ENCODE measurements at regions not wholly inside any gene's neighbourhood (a gene's known extent, or its start where the extent isn't known, plus 50 kb on each side); places are given as distances from the start of the nearest gene placed in this dataset.

DNA sequence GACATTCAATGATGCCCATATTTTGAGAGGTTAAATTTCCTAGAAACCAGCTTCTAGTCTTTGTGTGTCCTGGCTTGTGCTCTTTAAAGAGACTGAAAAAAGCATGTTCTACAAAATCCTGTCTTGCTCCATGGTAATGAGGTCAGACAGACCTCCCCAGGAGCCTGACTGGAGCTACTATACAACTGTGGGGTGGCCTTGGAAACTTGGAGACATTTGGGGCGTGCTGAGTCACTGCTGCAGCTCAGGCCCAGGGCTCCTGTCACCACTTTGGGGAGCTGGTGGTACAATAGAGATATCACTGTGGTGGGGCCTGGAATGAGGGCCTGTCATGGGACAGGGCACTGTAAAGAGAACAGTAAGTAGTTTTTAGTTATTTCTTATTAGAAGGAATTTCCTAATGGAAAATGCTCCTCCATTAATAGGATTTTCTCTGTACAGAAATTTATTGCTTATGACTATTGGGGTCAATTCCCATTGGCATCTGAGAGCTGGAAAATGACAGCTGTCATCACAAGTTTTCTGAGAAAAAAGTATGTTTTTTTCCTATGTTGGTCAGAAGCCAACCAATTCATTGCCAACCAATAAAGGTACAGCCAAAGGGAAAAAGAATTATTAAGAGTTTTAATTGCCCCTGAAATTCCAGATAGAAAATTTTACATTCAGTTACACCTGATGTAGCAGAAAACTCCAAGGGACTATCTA lies 207.4 kb upstream of the JADE1 start:
- ChIA-PET POLR2A (ENCODE audit: unreplicated experiment) (no interaction called here), CTCF (interaction anchor here (0.9 kb wide), 1 partner anchor 46 kb away, joined by 5 read pairs; no protein-coding TSS in a partner anchor)
- Histone ChIP-seq H2AK5ac (ENCODE audit: low read depth, low read length) (peak overlapping the region; percentile 60; the same call in 1 of the 2 replicates), H3K56ac (ENCODE audit: extremely low read depth, insufficient read depth, low read length) (0 out of 2 replicates have a peak overlapping the region, but pooled peaks have one; percentile 19), H3K9me1 (ENCODE audit: insufficient read depth, low read length) (peaks cover 14% of the 10 kb centered on the region), H2BK120ac (ENCODE audit: low read depth, low read length) (peak overlapping the region; percentile 80), H2BK5ac (ENCODE audit: low read depth, low read length, poor library complexity, severe bottlenecking) (peak overlapping the region; percentile 18), H3K4ac (ENCODE audit: low read depth, low read length) (peak overlapping the region; percentile 78), H3K36me3 (ENCODE audit: control insufficient read depth, insufficient read depth, low read length) (no peaks in the 10 kb centered on the region), H3K27me3 (ENCODE audit: control insufficient read depth, insufficient read depth, low read length) (no peaks in the 10 kb centered on the region), H3K79me1 (ENCODE audit: low read depth in 1 of 2, low read length in 2 of 2) (no peaks in the 10 kb centered on the region), H4K8ac (ENCODE audit: low read depth in 2 of 2, low read length in 2 of 2) (peak overlapping the region; percentile 49 to 57; a peak in 2 of 4 replicates), H2AFZ (replicated peaks; ENCODE audit: low read length, poor library complexity) (peak overlapping the region; percentile 54), H3K4me2 (ENCODE audit: low read depth, low read length) (no peak overlapping the region; the same call in 1 of the 2 replicates), H3K23ac (ENCODE audit: low read depth, low read length) (peak overlapping the region; percentile 24; the same call in 1 of the 2 replicates), H2AK9ac (replicated peaks; ENCODE audit: low read depth, low read length, poor library complexity) (no peak overlapping the region), H3K9ac (ENCODE audit: low read depth, low read length) (peak overlapping the region; percentile 48; the same call in 1 of the 2 replicates), H2BK15ac (ENCODE audit: low read depth, low read length) (peak overlapping the region; percentile 85; the same call in 2 of the 3 replicates), H3K9me3 (ENCODE audit: control insufficient read depth, insufficient read depth, low read length) (no peaks in the 10 kb centered on the region), H3K4me3 (ENCODE audit: insufficient read depth, low read depth, low read length) (no peak overlapping the region), H3K4me1 (ENCODE audit: control insufficient read depth, insufficient read depth, low read length) (peaks cover 17% of the 10 kb centered on the region), H2BK20ac (ENCODE audit: low read depth, low read length) (peak overlapping the region; percentile 70), H4K91ac (ENCODE audit: insufficient read depth, low read depth, low read length) (peak overlapping the region; percentile 61), H3K27ac (ENCODE audit: insufficient read depth, low read length) (peak overlapping the region; percentile 77), H4K5ac (ENCODE audit: low read depth, low read length) (peak overlapping the region; percentile 85), H4K20me1 (ENCODE audit: insufficient read depth, low read length) (no peaks in the 10 kb centered on the region), H3K14ac (replicated peaks; ENCODE audit: low read depth, low read length) (peak overlapping the region; percentile 35), H3K18ac (ENCODE audit: low read depth, low read length) (peak overlapping the region; percentile 92)
- dilution Hi-C loops (cut with HindIII; ENCODE audit: low sequenced_read_pairs, unreplicated experiment) (no loop called here), in situ Hi-C loops (cut with MboI; ENCODE audit: low sequenced_read_pairs) (no loop called here), intact Hi-C loops (cut with micrococcal nuclease) (no loop called here)
- no CpG with 5 or more reads among the region's 1 CpG for WGBS, 2 experiments (ENCODE audit: extremely low coverage in 2 of 2, insufficient read length in 1 of 2)
- DNase-seq: peak; percentile 31
- BruUV-seq (replicated peaks): no TSS peak
- peak; percentile 18 for ATAC-seq (ENCODE audit: low read depth)
- TF ChIP-seq, protein P1, sequence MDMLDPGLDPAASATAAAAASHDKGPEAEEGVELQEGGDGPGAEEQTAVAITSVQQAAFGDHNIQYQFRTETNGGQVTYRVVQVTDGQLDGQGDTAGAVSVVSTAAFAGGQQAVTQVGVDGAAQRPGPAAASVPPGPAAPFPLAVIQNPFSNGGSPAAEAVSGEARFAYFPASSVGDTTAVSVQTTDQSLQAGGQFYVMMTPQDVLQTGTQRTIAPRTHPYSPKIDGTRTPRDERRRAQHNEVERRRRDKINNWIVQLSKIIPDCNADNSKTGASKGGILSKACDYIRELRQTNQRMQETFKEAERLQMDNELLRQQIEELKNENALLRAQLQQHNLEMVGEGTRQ (IDR thresholded peaks at IDR 0.05; ENCODE audit: low read depth, low read length): no peak
- peak; percentile 45; the same call in 1 of the 2 replicates for TF ChIP-seq NFE2L2 (IDR thresholded peaks at IDR 0.05; ENCODE audit: low read depth, low read length)

Measured in IMR-90 (cell line).